Hematopoietic multipotent progenitor cell (in vitro differentiated cells): ENCODE measurements at regions not wholly inside any gene's neighbourhood (a gene's known extent, or its start where the extent isn't known, plus 50 kb on each side); places are given as distances from the start of the nearest gene placed in this dataset.
A peak's percentile ranks its signal among the peaks of the same experiment; 100 is the strongest.

Experiments used
- DNase-seq, 3 donors: peaks; one replicate each; pipeline ENCODE4 v3.0.0-alpha.2; 2011 to 2015; ENCODE audit warnings: low read depth in 2 of 3, low spot score in 2 of 3

DNA sequence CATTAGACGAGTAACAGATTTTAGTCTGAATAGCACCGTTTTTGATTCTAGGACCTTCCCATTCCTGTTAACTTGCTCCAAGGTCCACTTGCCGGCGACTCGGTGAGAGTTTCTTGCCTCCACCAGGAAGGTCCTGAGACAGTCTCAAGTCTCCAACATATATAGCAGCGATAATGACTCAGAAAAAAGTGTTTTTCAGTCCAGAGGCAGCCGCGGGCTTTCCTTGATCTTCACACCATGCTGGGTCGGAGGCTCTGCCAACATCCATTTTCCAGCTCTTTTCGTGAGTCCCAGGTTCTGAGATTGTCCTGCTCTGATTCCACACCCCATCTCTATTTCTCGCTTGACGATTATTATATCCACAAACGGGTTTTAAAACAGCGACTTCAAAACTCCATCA, 170.5 kb downstream of the GPX5 start:
- DNase-seq: no peak

- no peak for DNase-seq
Observed at GRCh38 chr6:28696682-28697081, 171.0 kb downstream of the GPX5 start.

GRCh38 chr6:28707387-28708282, 182.0 kb downstream of the GPX5 start:
- DNase-seq: no peak

GRCh38 chr6:28709478-28710349, 184.0 kb downstream of the GPX5 start:
- no peak for DNase-seq

DNA sequence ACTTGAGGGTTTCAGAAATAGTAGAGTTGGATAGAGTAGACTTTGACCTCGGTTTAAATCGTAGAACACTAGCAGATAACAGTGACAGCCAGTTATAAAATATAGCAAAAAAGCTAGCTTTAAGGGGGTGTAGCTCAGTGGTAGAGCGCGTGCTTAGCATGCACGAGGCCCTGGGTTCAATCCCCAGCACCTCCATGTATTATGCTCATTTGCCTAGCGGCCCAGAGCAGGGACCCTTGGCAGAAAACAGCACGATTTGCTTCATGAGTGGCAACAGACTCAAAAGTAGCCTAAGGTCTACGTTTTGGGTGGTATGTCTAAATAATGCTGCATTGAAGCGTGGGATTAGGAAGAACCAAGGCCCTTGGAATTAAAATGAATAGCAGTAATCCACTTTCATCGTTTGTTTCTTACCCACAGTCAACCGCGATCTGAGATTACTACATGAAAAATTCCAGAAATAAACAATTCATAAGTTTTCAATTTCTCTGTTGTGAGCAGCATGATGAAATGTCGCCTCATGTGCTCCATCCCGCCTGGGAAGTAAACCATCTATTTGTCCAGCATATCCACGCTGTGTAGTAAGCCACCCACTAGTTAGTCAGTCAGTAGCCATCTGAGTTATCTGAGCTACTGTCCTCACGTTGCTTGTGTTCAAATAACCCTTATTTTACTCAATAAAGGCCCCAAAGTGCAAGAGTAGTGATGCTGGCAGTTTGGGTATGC, 184.9 kb downstream of the GPX5 start:
- DNase-seq: no peak

GRCh38 chr6:28711325-28711724, 185.6 kb downstream of the GPX5 start:
- no peak for DNase-seq

GRCh38 chr6:28711788-28712341, 186.2 kb downstream of the GPX5 start:
- DNase-seq: no peak

DNA sequence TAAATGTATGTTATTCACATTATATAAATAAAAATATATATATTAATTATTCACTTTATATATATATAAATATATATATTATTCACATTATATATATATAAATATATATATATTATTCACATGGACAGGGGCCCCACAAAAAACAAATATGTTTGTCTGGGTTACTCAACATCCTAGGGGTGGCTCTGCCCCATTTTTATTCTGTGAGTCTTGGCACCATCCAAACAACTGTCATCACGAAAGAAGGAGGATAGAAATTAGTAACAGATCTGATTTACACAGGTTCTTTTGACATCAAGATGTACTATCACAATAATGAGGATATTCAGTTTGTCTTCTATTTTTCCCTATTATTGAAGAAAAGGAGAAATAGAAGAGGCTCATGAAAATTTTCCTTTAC, 187.3 kb downstream of the GPX5 start:
- DNase-seq: peak in 1 of 3 donors; percentile 31

DNA sequence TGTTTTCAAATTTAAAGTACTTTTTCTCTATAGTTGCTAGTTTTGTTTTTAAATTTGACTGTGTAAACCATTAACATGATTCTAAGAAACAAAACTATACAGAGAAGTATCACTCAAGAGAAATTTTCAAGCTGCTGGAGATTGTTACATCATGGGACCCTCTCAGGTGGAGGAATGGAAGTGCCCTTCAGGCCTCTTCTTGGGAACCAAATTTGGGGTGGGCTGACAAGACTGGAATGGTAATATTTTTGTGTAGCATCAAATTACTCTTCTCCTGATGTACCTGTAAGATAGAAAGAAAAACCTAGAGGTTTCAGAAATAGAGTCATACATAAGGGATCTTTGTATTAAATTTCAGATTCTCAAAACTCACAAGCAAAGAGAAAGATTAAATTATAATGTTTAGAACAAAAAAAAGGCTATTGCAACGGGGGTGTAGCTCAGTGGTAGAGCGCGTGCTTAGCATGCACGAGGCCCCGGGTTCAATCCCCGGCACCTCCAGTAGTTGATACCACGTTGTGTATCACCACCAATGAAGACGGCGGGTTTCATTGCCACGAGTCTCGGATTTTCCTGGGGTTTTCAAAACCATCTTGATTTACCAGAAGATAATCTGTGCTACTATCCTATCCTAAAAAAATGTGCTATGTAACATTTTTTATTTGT, 193.7 kb downstream of the GPX5 start:
- DNase-seq: no peak

DNA sequence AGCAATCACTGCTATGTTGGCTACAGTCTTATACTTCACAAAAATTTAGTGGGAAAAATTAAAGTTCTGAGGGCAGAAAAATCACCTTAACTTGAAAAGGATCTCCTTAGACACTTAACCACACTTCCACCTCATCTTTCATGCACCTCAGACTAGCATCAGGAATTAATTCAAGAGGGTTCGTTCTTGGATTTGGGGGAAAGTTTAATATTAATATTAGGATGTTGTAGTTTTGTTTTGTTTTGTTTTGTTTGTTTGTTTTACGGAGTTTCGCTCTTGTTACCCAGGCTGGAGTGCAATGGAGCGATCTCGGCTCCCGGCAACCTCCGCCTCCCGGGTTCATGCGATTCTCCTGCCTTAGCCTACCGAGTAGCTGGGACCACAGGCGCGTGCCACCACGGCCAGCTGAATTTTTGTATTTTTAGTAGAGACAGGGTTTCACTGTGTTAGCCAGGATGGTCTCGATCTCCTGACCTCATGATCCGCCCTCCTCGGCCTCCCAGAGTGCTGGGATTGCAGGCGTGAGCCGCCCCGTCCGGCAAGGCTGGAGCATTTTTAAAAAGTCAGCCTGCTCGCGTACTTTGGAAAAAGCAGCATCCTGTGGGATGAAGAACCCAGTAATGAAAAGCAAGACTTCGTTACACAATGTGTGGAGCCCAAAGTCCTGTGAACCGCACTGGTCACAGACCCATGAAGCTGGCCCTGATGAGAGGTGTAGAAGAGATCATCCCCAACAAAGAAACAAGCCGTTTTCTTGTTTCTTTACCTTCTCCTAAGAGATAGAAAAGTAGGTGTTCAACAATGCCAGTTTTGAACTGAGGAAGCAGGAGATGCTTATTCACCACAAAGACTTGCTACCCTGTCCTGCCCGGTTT, 194.9 kb downstream of the GPX5 start:
- no peak for DNase-seq

- DNase-seq: no peak
Observed at GRCh38 chr6:28721372-28721771, 195.7 kb downstream of the GPX5 start.

DNA sequence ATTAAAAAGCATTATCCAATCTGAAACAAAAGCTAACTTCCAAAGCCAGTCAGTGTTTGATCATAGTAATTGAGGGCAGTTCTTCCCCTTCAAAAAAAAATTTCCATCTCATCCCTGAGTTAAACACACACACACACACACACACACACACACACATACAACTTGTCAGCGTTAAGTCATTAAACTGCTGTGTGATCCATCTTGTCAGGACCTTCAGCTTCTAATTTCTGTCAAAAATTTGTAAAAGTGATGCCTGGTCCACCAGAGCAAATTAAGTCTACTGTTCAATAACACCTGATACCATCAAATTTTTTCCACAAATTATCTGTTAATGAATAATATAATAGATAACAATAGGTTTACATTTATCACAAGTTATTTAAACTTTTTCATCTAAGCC, 198.7 kb downstream of the GPX5 start:
- DNase-seq: no peak

- no peak for DNase-seq
Observed at GRCh38 chr6:28725274-28725809, 198.4 kb downstream of the TRIM27 start.

- DNase-seq: no peak
Observed at GRCh38 chr6:28725890-28726348, 197.9 kb downstream of the TRIM27 start.

DNA sequence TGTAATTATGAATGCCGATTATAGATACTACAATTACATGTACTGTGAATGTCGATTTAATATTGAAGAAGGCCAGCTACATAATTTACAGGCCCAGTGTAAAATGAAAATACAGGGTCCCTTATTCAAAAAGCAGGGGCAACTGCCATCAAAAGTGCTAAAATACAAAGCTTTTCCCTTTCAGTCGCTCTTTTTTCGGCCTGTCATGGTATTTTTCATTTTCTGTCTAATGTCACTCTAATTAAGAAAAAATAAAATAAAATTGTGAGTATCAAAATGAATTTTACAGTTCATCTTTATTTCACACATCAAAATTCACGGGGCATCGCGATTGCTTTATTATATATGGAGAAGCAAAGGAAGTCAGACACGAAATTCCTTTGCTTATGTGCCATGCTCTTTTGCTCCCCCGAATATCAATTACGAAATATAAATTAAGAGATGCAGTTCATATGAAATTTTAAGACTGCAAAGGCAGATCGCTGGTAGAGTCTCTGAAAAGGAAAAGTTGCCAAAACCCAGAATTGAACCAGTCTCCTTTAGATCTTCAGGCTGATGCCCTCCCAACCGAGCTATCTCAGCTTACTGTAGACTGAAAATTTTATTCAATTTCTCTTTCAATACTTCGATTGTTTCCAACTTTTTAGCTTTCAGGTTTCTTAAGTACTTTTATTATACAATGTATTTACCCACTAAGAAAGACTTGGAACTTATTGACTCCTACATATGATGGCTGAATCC, 197.0 kb downstream of the TRIM27 start:
- no peak for DNase-seq

- no peak for DNase-seq
Observed at GRCh38 chr6:28727559-28728211, 196.1 kb downstream of the TRIM27 start.

GRCh38 chr6:28729501-28730402, 194.0 kb downstream of the TRIM27 start:
- DNase-seq: no peak
